Kidney epithelial cell (primary cell): ENCODE measurements at regions not wholly inside any gene's neighbourhood (a gene's known extent, or its start where the extent isn't known, plus 50 kb on each side); places are given as distances from the start of the nearest gene placed in this dataset.

Experiments
- DNase-seq: peaks from one replicate; pipeline ENCODE4 v3.0.0-alpha.2; 2010; ENCODE audit warnings: low read depth
- H3K27me3 ChIP-seq: 2 replicates; pipeline ENCODE4 v1.6.0; 2011; ENCODE audit warnings: low read length; ENCODE audit not compliant: control insufficient read depth, insufficient read depth
- H3K36me3 ChIP-seq: 2 replicates; pipeline ENCODE4 v1.5.1; 2011; ENCODE audit warnings: low read length; ENCODE audit not compliant: control insufficient read depth, insufficient read depth
- H3K4me3 ChIP-seq: 2 replicates; pipeline ENCODE4 v1.5.1; 2011; ENCODE audit warnings: low read depth, mild to moderate bottlenecking, control low read depth, low read length
- CTCF ChIP-seq: IDR thresholded peaks from 2 replicates; pipeline ENCODE4 v1.5.1; 2011; ENCODE audit warnings: mild to moderate bottlenecking, moderate library complexity, low read length, control low read depth, inconsistent platforms; ENCODE audit not compliant: insufficient read depth, poor library complexity, severe bottlenecking

GRCh38 chr3:63207066-63207590 is 71.0 kb upstream of the SYNPR start:
- no peak for TF ChIP-seq CTCF
- H3K27me3 ChIP-seq, result no peaks in the 10 kb centered on the region
- DNase-seq, result no peak

GRCh38 chr3:63228087-63228486 is 50.0 kb upstream of the SYNPR start:
- H3K4me3 ChIP-seq, result no peak overlapping the region
- H3K36me3 ChIP-seq, result no peaks in the 10 kb centered on the region
- H3K27me3 ChIP-seq, result peaks cover 2% of the 10 kb centered on the region
- no peak for DNase-seq
- TF ChIP-seq CTCF, result no peak

More at GRCh38 chr3:63207066-63207590, 71.0 kb upstream of the SYNPR start:
- H3K36me3 ChIP-seq, result no peaks in the 10 kb centered on the region
- H3K4me3 ChIP-seq, result no peak overlapping the region
